ENCODE measurements at regions not wholly inside any gene's neighbourhood (a gene's known extent, or its start where the extent isn't known, plus 50 kb on each side); places are given as distances from the start of the nearest gene placed in this dataset.

DNA sequence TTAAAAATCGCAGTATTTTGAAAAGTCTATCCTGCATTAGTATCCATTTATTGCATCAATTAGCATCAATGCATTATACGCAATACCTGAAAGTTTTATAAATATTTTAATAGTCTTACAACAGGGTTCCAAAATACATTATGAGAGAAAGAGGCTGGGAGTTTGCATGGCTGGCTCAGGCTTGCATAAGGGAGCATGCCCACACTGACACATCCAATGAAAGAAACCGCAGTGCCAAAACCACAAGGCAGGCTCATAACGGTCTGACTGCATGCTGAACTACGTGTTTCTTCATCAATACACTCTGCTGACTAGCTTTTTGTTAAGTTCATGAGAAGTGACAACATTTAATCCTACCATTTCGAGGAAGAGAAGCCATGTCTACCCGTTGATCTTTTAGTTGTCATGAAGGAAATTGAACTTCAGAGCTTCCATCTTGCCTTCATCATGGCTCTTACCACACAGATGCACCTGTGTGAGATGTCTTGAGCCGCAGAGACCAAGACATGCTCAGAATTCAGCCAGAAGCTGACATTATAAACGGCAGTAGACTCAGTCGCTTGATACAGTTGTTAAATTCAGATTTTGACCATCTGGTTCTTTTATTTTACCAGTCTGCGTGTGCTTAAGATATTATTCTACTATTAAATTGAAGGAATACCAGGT lies 168.8 kb upstream of the FRG1 start:
- H3K9me3 ChIP-seq: peaks cover 0 to 7% (median 0%) of the 10 kb centered on the region in 3 donors

DNA sequence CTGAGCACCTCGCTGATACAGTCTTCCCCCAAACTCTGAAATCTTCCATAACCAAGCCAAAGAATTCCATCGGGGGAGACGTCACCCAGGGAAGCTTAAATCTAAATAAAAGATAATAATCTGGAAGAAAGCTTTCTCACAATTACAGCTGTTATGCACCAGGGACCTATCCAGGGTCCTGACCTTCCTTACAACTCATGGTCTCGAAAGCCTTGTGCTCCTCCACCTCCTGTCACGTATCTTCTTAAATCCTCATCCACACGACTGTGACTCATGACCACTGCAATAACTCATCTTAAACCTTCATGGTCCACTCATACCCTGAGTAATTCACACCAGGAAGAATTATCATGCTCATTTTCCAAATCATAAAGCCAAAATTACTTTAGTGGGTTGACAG lies 166.8 kb upstream of the FRG1 start:
- Histone ChIP-seq H3K36me3 (no peaks in the 10 kb centered on the region), H3K27ac (no peak overlapping the region), H3K4me3 (no peak overlapping the region), H3K4me1 (no peaks in the 10 kb centered on the region), H3K27me3 (no peaks in the 10 kb centered on the region), H3K9me3 (peaks cover 0 to 7% (median 0%) of the 10 kb centered on the region in 3 donors)
- ATAC-seq: no peak
- 4 to 59% methylated on average over 4 to 6 of the region's 6 CpGs for WGBS, 2 donors (ENCODE audit: low coverage in 1 of 2)
- TF ChIP-seq POLR2AphosphoS5 (IDR thresholded peaks at IDR 0.05): no peak
- TF ChIP-seq, protein P1, sequence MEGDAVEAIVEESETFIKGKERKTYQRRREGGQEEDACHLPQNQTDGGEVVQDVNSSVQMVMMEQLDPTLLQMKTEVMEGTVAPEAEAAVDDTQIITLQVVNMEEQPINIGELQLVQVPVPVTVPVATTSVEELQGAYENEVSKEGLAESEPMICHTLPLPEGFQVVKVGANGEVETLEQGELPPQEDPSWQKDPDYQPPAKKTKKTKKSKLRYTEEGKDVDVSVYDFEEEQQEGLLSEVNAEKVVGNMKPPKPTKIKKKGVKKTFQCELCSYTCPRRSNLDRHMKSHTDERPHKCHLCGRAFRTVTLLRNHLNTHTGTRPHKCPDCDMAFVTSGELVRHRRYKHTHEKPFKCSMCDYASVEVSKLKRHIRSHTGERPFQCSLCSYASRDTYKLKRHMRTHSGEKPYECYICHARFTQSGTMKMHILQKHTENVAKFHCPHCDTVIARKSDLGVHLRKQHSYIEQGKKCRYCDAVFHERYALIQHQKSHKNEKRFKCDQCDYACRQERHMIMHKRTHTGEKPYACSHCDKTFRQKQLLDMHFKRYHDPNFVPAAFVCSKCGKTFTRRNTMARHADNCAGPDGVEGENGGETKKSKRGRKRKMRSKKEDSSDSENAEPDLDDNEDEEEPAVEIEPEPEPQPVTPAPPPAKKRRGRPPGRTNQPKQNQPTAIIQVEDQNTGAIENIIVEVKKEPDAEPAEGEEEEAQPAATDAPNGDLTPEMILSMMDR (IDR thresholded peaks at IDR 0.05): no peak
- no peak for TF ChIP-seq POLR2A (IDR thresholded peaks at IDR 0.05)
- no peak for TF ChIP-seq EP300 (IDR thresholded peaks at IDR 0.05)

More for the DNA sequence above, 168.8 kb upstream of the FRG1 start:
- H3K4me1 ChIP-seq: no peaks in the 10 kb centered on the region
- H3K27me3 ChIP-seq: no peaks in the 10 kb centered on the region
- H3K4me3 ChIP-seq: no peak overlapping the region
- ATAC-seq: no peak
- H3K27ac ChIP-seq: no peak overlapping the region
- WGBS, 2 donors (ENCODE audit: low coverage in 1 of 2): 71 to 90% methylated on average over 11 of the region's 11 CpGs
- no peaks in the 10 kb centered on the region for H3K36me3 ChIP-seq
- TF ChIP-seq, protein P1 (IDR thresholded peaks at IDR 0.05): no peak
- no peak for TF ChIP-seq EP300 (IDR thresholded peaks at IDR 0.05)
- TF ChIP-seq POLR2AphosphoS5 (IDR thresholded peaks at IDR 0.05): no peak
- TF ChIP-seq POLR2A (IDR thresholded peaks at IDR 0.05): no peak

DNA sequence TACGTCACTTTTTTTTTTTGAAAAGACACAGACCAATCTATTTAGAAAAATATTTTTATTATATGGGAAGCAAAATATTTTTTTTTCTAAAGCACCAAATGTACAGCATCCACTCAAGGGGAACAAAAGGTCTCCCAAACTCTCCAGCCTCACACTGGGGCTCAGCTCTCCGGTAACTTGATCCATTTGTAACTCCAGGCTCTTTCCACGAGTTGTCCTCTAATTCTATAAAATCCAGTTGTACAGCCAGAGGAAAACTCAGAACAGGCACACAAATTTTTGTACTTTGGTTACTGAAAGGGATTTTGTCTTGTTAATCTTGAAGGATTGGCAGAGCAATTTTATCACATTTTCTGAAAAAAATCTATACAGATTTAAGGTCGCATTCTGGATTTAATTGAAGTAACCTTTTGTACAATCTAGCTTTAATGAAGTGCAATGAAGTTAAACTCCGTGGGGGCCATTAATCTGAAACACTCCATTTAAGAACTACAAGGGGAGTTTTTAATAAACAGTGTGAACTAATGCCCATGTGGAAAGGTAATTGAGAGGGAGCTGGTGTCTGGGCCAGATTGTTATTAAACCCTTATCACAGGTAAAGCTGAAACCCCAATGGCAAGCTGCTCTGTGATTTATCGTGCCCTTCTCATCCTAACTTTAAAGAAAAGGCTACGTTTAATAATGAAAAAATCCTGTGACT lies 161.2 kb upstream of the FRG1 start:
- H3K27me3 ChIP-seq: no peaks in the 10 kb centered on the region
- 71 to 74% methylated on average over 7 of the region's 7 CpGs for WGBS, 2 donors (ENCODE audit: low coverage in 1 of 2)

DNA sequence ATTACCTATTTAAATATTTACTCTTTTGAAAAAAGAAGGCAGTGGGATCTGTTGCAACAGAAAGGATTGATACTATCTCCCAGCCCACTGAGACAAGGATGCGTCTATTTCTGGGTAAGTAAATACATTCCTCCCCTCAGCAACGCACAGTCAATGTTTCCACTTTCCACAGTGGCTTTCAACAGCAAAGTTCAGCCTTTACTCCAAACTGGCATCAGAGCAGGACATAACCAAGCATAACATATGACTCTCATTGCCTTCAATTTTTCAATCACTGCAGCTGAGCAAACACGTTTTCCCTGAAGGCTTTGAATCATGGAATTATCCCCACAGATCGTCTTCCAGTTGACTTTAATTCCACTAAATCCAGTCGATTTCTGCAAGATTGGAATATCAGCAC lies 160.3 kb upstream of the FRG1 start:
- H3K27ac ChIP-seq: no peak overlapping the region
- ATAC-seq: no peak
- no peak for TF ChIP-seq EP300 (IDR thresholded peaks at IDR 0.05)
- TF ChIP-seq, protein P1 (IDR thresholded peaks at IDR 0.05): no peak
- TF ChIP-seq POLR2AphosphoS5 (IDR thresholded peaks at IDR 0.05): no peak
- no peak for TF ChIP-seq POLR2A (IDR thresholded peaks at IDR 0.05)
- H3K27me3 ChIP-seq: no peaks in the 10 kb centered on the region
- H3K36me3 ChIP-seq: no peaks in the 10 kb centered on the region
- H3K4me1 ChIP-seq: no peaks in the 10 kb centered on the region
- H3K9me3 ChIP-seq: peaks cover 0 to 18% (median 0%) of the 10 kb centered on the region in 3 donors
- 67 to 77% methylated on average over 5 of the region's 5 CpGs for WGBS, 2 donors (ENCODE audit: low coverage in 1 of 2)
- no peak overlapping the region for H3K4me3 ChIP-seq

More for the DNA sequence above, 161.2 kb upstream of the FRG1 start:
- Histone ChIP-seq H3K4me3 (no peak overlapping the region), H3K36me3 (no peaks in the 10 kb centered on the region), H3K27ac (no peak overlapping the region), H3K4me1 (no peaks in the 10 kb centered on the region), H3K9me3 (peaks cover 0 to 18% (median 0%) of the 10 kb centered on the region in 3 donors)
- ATAC-seq: no peak
- no peak for TF ChIP-seq POLR2A (IDR thresholded peaks at IDR 0.05)
- TF ChIP-seq, protein P1 (IDR thresholded peaks at IDR 0.05): no peak
- no peak for TF ChIP-seq EP300 (IDR thresholded peaks at IDR 0.05)
- TF ChIP-seq POLR2AphosphoS5 (IDR thresholded peaks at IDR 0.05): no peak

DNA sequence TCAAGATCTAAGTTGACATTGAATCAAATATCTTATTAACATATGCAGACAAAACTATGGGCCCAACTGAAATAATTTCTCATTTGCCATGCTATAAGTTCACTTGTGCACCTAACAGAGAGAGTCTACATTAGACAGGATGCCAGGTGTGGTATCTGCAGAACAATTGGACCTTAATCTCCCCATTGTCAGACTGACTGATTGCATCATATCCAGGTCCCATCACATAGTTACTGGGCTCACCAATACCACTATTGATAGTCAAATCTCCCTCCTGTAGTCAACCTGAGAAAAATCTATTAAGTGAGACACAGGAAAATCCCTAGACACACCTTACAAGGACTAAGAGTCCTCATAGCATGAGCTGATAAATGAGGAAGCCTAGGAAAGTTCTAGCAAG lies 156.0 kb upstream of the FRG1 start:
- Histone ChIP-seq H3K36me3 (no peaks in the 10 kb centered on the region), H3K9me3 (peaks cover 0 to 18% (median 0%) of the 10 kb centered on the region in 3 donors), H3K4me1 (no peaks in the 10 kb centered on the region), H3K27me3 (no peaks in the 10 kb centered on the region), H3K4me3 (no peak overlapping the region), H3K27ac (no peak overlapping the region)
- TF ChIP-seq, protein P1 (IDR thresholded peaks at IDR 0.05): no peak
- TF ChIP-seq EP300 (IDR thresholded peaks at IDR 0.05) (no peak), POLR2A (IDR thresholded peaks at IDR 0.05) (no peak)
- ATAC-seq: no peak

All from gastroesophageal sphincter (tissue), 4 donors.